ENCODE measurements at regions not wholly inside any gene's neighbourhood (a gene's known extent, or its start where the extent isn't known, plus 50 kb on each side); places are given as distances from the start of the nearest gene placed in this dataset.

DNA sequence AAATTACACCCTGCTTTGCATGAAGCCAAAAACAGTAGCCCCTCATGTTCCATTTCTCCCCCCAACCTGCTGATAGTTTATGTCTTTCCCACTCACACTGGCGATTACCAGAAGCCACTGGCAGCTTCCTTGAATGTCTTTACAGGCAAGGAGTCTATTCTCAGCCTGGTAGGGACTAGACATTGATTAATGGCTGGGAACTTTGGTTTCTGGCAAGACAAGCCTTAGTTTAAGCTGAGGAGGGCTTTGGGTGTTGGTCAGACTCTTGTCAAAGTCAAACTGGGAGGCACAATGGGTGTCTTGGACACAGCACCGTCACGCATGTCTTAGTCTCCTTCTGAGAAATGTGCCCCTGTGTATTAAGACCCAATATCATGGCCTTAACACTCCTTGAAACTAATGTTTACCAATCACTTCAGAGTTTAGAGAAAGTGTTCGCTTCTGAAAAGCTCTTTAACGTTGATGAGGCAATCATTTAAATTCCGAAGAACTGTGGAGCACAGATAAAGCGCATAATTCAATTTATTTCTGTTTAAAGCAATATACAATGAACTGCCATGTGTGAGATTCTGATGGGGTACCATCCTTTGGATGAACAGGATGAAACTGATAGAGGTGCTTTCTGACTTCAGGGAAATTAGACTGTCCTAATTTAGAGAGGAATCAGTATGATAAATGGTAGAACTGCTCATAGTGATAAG, 53.9 kb upstream of the CPEB4 start:
- H3K4me3 ChIP-seq, result no peak overlapping the region
- H3K27me3 ChIP-seq, result no peaks in the 10 kb centered on the region
- intact Hi-C loops (cut with DNase I), result no loop called here
- 75 to 81% methylated on average over 7 of the region's 7 CpGs for WGBS, 2 donors
- no peak for DNase-seq
- no peaks in the 10 kb centered on the region for H3K36me3 ChIP-seq
- peak overlapping the region in 1 of 4 donors; percentile 44 for H3K27ac ChIP-seq
- TF ChIP-seq POLR2AphosphoS5 (IDR thresholded peaks at IDR 0.05) (no peak), POLR2A (IDR thresholded peaks at IDR 0.05) (no peak), EP300 (IDR thresholded peaks at IDR 0.05) (no peak)
- no peaks in the 10 kb centered on the region for H3K9me3 ChIP-seq
- H3K4me1 ChIP-seq, result peaks cover 0 to 17% (median 14%) of the 10 kb centered on the region in 4 donors

- H3K27ac ChIP-seq, result no peak overlapping the region
Observed at GRCh38 chr5:173835131-173835530, 53.0 kb upstream of the CPEB4 start.

DNA sequence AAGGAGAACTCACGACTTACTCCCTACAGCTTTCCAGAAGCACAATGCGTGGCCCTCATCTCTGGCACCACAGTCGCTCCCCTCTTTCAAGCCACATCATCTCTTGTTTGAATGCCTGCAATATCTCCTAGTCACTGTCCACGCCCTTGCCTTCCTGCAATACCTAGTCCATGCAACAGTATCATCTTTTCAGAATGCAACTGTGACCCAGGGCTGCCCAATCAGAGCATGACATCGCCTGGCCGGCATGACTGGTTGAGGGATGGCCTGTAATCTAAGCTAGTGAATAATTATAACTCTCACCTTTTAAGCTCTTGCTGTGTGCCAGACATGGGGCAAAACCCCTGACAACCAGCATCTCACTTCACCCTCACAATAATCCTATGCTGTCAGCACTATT, 52.5 kb upstream of the CPEB4 start:
- TF ChIP-seq, protein P1, sequence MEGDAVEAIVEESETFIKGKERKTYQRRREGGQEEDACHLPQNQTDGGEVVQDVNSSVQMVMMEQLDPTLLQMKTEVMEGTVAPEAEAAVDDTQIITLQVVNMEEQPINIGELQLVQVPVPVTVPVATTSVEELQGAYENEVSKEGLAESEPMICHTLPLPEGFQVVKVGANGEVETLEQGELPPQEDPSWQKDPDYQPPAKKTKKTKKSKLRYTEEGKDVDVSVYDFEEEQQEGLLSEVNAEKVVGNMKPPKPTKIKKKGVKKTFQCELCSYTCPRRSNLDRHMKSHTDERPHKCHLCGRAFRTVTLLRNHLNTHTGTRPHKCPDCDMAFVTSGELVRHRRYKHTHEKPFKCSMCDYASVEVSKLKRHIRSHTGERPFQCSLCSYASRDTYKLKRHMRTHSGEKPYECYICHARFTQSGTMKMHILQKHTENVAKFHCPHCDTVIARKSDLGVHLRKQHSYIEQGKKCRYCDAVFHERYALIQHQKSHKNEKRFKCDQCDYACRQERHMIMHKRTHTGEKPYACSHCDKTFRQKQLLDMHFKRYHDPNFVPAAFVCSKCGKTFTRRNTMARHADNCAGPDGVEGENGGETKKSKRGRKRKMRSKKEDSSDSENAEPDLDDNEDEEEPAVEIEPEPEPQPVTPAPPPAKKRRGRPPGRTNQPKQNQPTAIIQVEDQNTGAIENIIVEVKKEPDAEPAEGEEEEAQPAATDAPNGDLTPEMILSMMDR (IDR thresholded peaks at IDR 0.05), result no peak
- TF ChIP-seq POLR2AphosphoS5 (IDR thresholded peaks at IDR 0.05) (no peak), EP300 (IDR thresholded peaks at IDR 0.05) (no peak), POLR2A (IDR thresholded peaks at IDR 0.05) (no peak)
- no peak overlapping the region for H3K27ac ChIP-seq
- DNase-seq, result no peak
- H3K36me3 ChIP-seq, result no peaks in the 10 kb centered on the region
- H3K9me3 ChIP-seq, result no peaks in the 10 kb centered on the region
- peaks cover 0 to 17% (median 14%) of the 10 kb centered on the region in 4 donors for H3K4me1 ChIP-seq
- intact Hi-C loops (cut with DNase I), result no loop called here
- no peaks in the 10 kb centered on the region for H3K27me3 ChIP-seq
- WGBS, 2 donors, result 76% methylated on average over 6 of the region's 6 CpGs
- H3K4me3 ChIP-seq, result no peak overlapping the region

More at GRCh38 chr5:173835131-173835530, 53.0 kb upstream of the CPEB4 start:
- peaks cover 0 to 17% (median 14%) of the 10 kb centered on the region in 4 donors for H3K4me1 ChIP-seq
- DNase-seq, result no peak
- no peaks in the 10 kb centered on the region for H3K27me3 ChIP-seq
- TF ChIP-seq EP300 (IDR thresholded peaks at IDR 0.05) (no peak), POLR2AphosphoS5 (IDR thresholded peaks at IDR 0.05) (no peak), POLR2A (IDR thresholded peaks at IDR 0.05) (no peak)
- TF ChIP-seq, protein P1 (IDR thresholded peaks at IDR 0.05), result no peak
- H3K9me3 ChIP-seq, result no peaks in the 10 kb centered on the region
- intact Hi-C loops (cut with DNase I), result no loop called here
- H3K4me3 ChIP-seq, result no peak overlapping the region
- 88 to 93% methylated on average over 3 of the region's 3 CpGs for WGBS, 2 donors
- H3K36me3 ChIP-seq, result no peaks in the 10 kb centered on the region

- DNase-seq, result no peak
- intact Hi-C loops (cut with DNase I), result no loop called here
- no peak overlapping the region for H3K27ac ChIP-seq
- no peaks in the 10 kb centered on the region for H3K27me3 ChIP-seq
- 93 to 97% methylated on average over 3 of the region's 3 CpGs for WGBS, 2 donors
- H3K9me3 ChIP-seq, result no peaks in the 10 kb centered on the region
- no peaks in the 10 kb centered on the region for H3K36me3 ChIP-seq
- TF ChIP-seq, protein P1 (IDR thresholded peaks at IDR 0.05), result no peak
- TF ChIP-seq EP300 (IDR thresholded peaks at IDR 0.05), result no peak
- no peak for TF ChIP-seq POLR2AphosphoS5 (IDR thresholded peaks at IDR 0.05)
- no peak for TF ChIP-seq POLR2A (IDR thresholded peaks at IDR 0.05)
- H3K4me1 ChIP-seq, result peaks cover 0 to 16% (median 12%) of the 10 kb centered on the region in 4 donors
- no peak overlapping the region for H3K4me3 ChIP-seq
Observed at GRCh38 chr5:173837654-173838053, 50.5 kb upstream of the CPEB4 start.
